A673 (cell line): ENCODE measurements at regions not wholly inside any gene's neighbourhood (a gene's known extent, or its start where the extent isn't known, plus 50 kb on each side); places are given as distances from the start of the nearest gene placed in this dataset.

Experiments used
- BruUV-seq: library from RNA; stranded (reverse); fragments of 400-500 nt; replicated peaks from 2 replicates; lab custom pipeline; 2021; lab: Mats Ljungman, UMichigan
- CTCF ChIA-PET: fragments of 300-600 bp; sonication (Branson Sonifier 250); formaldehyde crosslinking; loops from one replicate; lab custom pipeline; 2022; ENCODE audit warnings: antibody characterized with exemption; lab: Charles Lee
- POLR2A ChIA-PET: fragments of 300-600 bp; sonication (Branson Sonifier 250); formaldehyde crosslinking; loops from one replicate; lab custom pipeline; 2022; ENCODE audit warnings: antibody characterized with exemption; ENCODE audit not compliant: low non-redundant PET; lab: Charles Lee
- DNase-seq: peaks from one replicate; pipeline ENCODE4 v3.0.0-alpha.2; 2015; ENCODE audit warnings: low spot score
- H3K27ac ChIP-seq: fragments of 200-600 bp; sonication (generic); 2 replicates; pipeline ENCODE4 v1.5.1; 2016; ENCODE audit warnings: mixed run types, low read depth, mild to moderate bottlenecking, mixed read lengths, antibody characterized with exemption, low read length; ENCODE audit not compliant: poor library complexity, severe bottlenecking
- H3K27me3 ChIP-seq: fragments of 200-600 bp; sonication (generic); replicated peaks from 2 replicates; pipeline ENCODE4 v1.6.1; 2017; ENCODE audit warnings: mixed run types, low read depth, mild to moderate bottlenecking, mixed read lengths, antibody characterized with exemption, low read length; ENCODE audit not compliant: insufficient read depth, poor library complexity
- H3K36me3 ChIP-seq: fragments of 200-600 bp; sonication (generic); 2 replicates; pipeline ENCODE4 v1.6.1; 2016; ENCODE audit warnings: mixed run types, mild to moderate bottlenecking, mixed read lengths, antibody characterized with exemption, low read length; ENCODE audit not compliant: insufficient read depth, poor library complexity, severe bottlenecking
- H3K4me1 ChIP-seq: fragments of 200-600 bp; sonication (generic); 2 replicates; pipeline ENCODE4 v1.6.1; 2017; ENCODE audit warnings: mixed run types, mild to moderate bottlenecking, mixed read lengths, antibody characterized with exemption, low read length; ENCODE audit not compliant: insufficient read depth, poor library complexity, severe bottlenecking
- H3K4me3 ChIP-seq: fragments of 200-600 bp; sonication (generic); 2 replicates; pipeline ENCODE4 v1.5.1; 2016; ENCODE audit warnings: low read depth, mixed run types, mild to moderate bottlenecking, mixed read lengths, low read length; ENCODE audit not compliant: poor library complexity, severe bottlenecking
- H3K9me3 ChIP-seq: fragments of 200-600 bp; sonication (generic); 2 replicates; pipeline ENCODE4 v1.6.1; 2016; ENCODE audit warnings: mixed run types, low read depth, mild to moderate bottlenecking, mixed read lengths, antibody characterized with exemption, low read length; ENCODE audit not compliant: poor library complexity, severe bottlenecking
- EZH2 ChIP-seq: fragments of 200-600 bp; sonication (generic); IDR thresholded peaks from 2 replicates; pipeline ENCODE4 v1.6.1; 2017; ENCODE audit warnings: borderline replicate concordance, low read depth, mild to moderate bottlenecking, mixed read lengths, antibody characterized with exemption, low read length; ENCODE audit not compliant: poor library complexity, severe bottlenecking
- intact Hi-C: fragments of 100-400 bp; cut with micrococcal nuclease; formaldehyde crosslinking; loops from one replicate; pipeline ENCODE4 v1.10.0; 2022; ENCODE audit not compliant: unreplicated experiment
- TF ChIP-seq, protein P1 (sequence below): fragments of 300-800, 200-600 bp; sonication (generic); conservative IDR thresholded peaks from 2 replicates; pipeline ENCODE4 v1.5.1; 2017; ENCODE audit warnings: low read depth, mild to moderate bottlenecking, antibody characterized with exemption, low read length, moderate library complexity, mixed read lengths

DNA sequence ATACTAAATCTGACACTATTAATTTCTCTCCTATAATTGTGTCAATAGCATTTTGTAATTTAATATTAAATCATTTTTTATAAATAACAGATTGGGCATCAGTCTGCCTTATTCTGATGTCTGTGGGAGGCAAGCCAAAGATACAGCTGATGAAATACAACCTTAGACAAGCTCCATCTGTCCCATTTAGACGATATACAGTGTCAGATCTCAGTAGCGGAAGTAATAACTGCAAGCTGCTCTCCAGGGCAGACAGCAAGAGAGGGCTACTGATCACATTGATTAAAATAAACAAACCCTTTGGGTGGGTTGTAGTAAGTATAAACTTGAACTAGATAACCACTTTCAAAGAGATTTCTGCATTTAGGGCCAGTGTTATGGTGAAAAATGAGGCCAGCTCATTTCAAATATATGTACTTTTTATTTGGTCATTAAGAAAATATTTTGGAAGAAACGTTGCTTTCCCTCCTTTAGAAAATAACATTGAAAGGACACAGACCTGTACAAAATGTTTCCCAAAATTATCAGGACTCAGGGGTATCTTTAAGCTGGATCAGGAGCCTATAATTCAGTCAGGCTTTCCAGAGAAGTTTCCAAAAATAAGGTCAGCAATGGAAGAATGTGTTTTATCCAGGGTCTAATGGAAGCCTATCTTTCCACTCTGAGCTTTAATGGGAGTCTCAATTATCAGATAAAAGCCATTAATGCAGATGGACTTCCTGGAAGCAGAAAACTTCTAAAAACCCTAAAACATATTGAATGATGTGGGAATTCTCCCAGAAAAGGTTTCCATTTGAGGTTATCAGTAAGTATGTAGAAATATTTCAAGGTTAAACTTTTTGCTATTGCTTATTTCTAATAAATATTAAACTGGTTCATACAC lies 1028.8 kb upstream of the IGFBP7 start:
- H3K4me1 ChIP-seq: no peaks in the 10 kb centered on the region
- no peaks in the 10 kb centered on the region for H3K36me3 ChIP-seq
- no peak for DNase-seq
- H3K9me3 ChIP-seq: no peaks in the 10 kb centered on the region
- intact Hi-C loops: no loop called here
- H3K4me3 ChIP-seq: no peak overlapping the region
- POLR2A ChIA-PET: no interaction called here
- H3K27ac ChIP-seq: no peak overlapping the region
- CTCF ChIA-PET: no interaction called here
- no peak for TF ChIP-seq EZH2
- TF ChIP-seq, protein P1, sequence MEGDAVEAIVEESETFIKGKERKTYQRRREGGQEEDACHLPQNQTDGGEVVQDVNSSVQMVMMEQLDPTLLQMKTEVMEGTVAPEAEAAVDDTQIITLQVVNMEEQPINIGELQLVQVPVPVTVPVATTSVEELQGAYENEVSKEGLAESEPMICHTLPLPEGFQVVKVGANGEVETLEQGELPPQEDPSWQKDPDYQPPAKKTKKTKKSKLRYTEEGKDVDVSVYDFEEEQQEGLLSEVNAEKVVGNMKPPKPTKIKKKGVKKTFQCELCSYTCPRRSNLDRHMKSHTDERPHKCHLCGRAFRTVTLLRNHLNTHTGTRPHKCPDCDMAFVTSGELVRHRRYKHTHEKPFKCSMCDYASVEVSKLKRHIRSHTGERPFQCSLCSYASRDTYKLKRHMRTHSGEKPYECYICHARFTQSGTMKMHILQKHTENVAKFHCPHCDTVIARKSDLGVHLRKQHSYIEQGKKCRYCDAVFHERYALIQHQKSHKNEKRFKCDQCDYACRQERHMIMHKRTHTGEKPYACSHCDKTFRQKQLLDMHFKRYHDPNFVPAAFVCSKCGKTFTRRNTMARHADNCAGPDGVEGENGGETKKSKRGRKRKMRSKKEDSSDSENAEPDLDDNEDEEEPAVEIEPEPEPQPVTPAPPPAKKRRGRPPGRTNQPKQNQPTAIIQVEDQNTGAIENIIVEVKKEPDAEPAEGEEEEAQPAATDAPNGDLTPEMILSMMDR: no peak
- H3K27me3 ChIP-seq: no peaks in the 10 kb centered on the region
- no TSS peak for BruUV-seq

DNA sequence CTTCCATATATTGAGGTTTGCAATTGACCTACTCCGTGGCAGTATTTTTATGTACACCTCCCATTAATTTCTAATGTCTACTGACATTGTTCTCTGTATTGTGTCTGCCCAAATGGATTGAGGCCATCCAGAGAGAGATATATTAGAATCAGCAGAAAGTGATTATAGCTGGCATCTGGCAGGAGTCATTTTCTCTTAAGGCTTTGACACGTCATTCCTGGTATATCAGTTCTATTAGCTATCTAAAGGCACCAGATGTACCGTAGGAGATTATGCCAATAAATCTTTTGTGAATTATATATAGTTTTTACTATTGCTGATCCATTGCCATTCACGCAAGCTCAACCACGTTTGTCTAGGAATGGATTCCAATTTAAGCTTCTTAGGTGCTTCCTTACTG lies 1026.4 kb upstream of the IGFBP7 start:
- no peak overlapping the region for H3K4me3 ChIP-seq
- POLR2A ChIA-PET: no interaction called here
- no peaks in the 10 kb centered on the region for H3K36me3 ChIP-seq
- no peaks in the 10 kb centered on the region for H3K9me3 ChIP-seq
- BruUV-seq: no TSS peak
- TF ChIP-seq, protein P1: no peak
- TF ChIP-seq EZH2: no peak
- H3K27me3 ChIP-seq: no peaks in the 10 kb centered on the region
- intact Hi-C loops: no loop called here
- H3K4me1 ChIP-seq: no peaks in the 10 kb centered on the region
- CTCF ChIA-PET: no interaction called here
- no peak overlapping the region for H3K27ac ChIP-seq
- no peak for DNase-seq

DNA sequence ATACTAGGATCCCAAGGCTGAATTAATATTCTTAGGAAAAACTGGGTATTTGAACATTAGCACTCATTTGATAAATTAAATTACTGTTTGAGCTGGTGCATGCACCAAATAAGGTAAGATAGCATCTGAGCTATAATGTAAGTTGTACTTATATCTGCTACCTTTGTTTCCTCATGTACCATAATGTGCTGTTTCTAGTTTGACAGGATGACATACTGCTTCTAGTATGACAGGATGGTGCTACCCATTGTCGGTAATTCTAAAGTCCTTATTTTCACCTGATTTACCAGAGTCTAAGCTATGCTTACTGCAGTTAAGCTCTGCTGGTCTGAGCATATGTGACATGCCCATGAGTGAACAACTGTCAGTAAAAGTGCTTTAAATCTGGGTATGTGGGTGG lies 1017.5 kb upstream of the IGFBP7 start:
- BruUV-seq: no TSS peak
- CTCF ChIA-PET: no interaction called here

More for the DNA sequence above, 1017.5 kb upstream of the IGFBP7 start:
- no peak for TF ChIP-seq EZH2
- TF ChIP-seq, protein P1: no peak
- DNase-seq: no peak
- Histone ChIP-seq H3K27ac (no peak overlapping the region), H3K9me3 (no peaks in the 10 kb centered on the region), H3K4me3 (no peak overlapping the region), H3K4me1 (no peaks in the 10 kb centered on the region), H3K36me3 (no peaks in the 10 kb centered on the region), H3K27me3 (no peaks in the 10 kb centered on the region)
- intact Hi-C loops: no loop called here
- POLR2A ChIA-PET: no interaction called here
